SK-N-DZ (cell line): ENCODE measurements at regions not wholly inside any gene's neighbourhood (a gene's known extent, or its start where the extent isn't known, plus 50 kb on each side); places are given as distances from the start of the nearest gene placed in this dataset.

ENCODE experiments used
- DNase-seq: peaks from one replicate; pipeline ENCODE4 v3.0.0-alpha.2; 2015; ENCODE audit warnings: low spot score
- small RNA-seq, 2 experiments: library from RNA; depleted of rRNA; stranded (forward); fragments of <200 nt; gene quantifications; one replicate each; pipeline ENCODE3, GENCODE V24; 2014

GRCh38 chr5:74916831-74917710, 50.9 kb upstream of the FAM169A start:
- no peak for DNase-seq

Small RNA genes in the stretch of these regions (small RNA-seq; reads per million reads assigned to genes)
- gene AC116337.2: 0 reads per million in 2 experiments
